H1 (cell line): ENCODE measurements at regions not wholly inside any gene's neighbourhood (a gene's known extent, or its start where the extent isn't known, plus 50 kb on each side); places are given as distances from the start of the nearest gene placed in this dataset.

Source experiments
- CHD2 ChIP-seq: IDR thresholded peaks from 2 replicates; pipeline ENCODE4 v1.6.1; 2012; ENCODE audit warnings: low read length, improper control_type of control experiment
- CREB1 ChIP-seq: IDR thresholded peaks from 2 replicates; pipeline ENCODE4 v1.6.1; 2012; ENCODE audit warnings: inconsistent platforms
- EP300 ChIP-seq, 2 experiments: IDR thresholded peaks; 1 replicate in 1 of 2; 2 replicates in 1 of 2; pipeline ENCODE4 v1.6.1; 2011 to 2012; ENCODE audit warnings: low read depth in 2 of 2, low read length in 2 of 2, mild to moderate bottlenecking in 2 of 2, borderline replicate concordance in 1 of 2, inconsistent platforms in 1 of 2, moderate library complexity in 1 of 2
- EZH2 ChIP-seq: fragments of 200-600 bp; sonication (generic); IDR thresholded peaks from 2 replicates; pipeline ENCODE4 v1.7.1; 2012; ENCODE audit warnings: low read depth, mild to moderate bottlenecking, moderate library complexity, low read length, inconsistent platforms; ENCODE audit not compliant: severe bottlenecking
- GABPA ChIP-seq: IDR thresholded peaks from 2 replicates; pipeline ENCODE4 v1.6.1; 2011; ENCODE audit warnings: mild to moderate bottlenecking, low read length, moderate library complexity, borderline replicate concordance; ENCODE audit not compliant: insufficient read depth
- JUND ChIP-seq: IDR thresholded peaks from 2 replicates; pipeline ENCODE4 v1.6.1; 2011; ENCODE audit warnings: mild to moderate bottlenecking, improper control_type of control experiment, low read length
- MAFK ChIP-seq: IDR thresholded peaks from 2 replicates; pipeline ENCODE4 v1.6.1; 2012; ENCODE audit warnings: low read depth, mild to moderate bottlenecking, improper control_type of control experiment, low read length
- TAF1 ChIP-seq: IDR thresholded peaks from 2 replicates; pipeline ENCODE4 v1.6.1; 2011; ENCODE audit warnings: mild to moderate bottlenecking, low read depth, low read length
- TEAD4 ChIP-seq: IDR thresholded peaks from 2 replicates; pipeline ENCODE4 v1.6.1; 2012; ENCODE audit warnings: low read depth, low read length, inconsistent platforms, mixed read lengths
- TF ChIP-seq, protein P1 (sequence below), 3 experiments: IDR thresholded peaks; 1 replicate in 2 of 3; 2 replicates in 1 of 3; pipeline versions ENCODE4 v1.5.1 to v1.6.1; 2011; ENCODE audit warnings: low read length in 3 of 3, mild to moderate bottlenecking in 3 of 3, inconsistent platforms in 2 of 3, low read depth in 1 of 3, moderate library complexity in 1 of 3; ENCODE audit not compliant: insufficient read depth in 1 of 3; ENCODE audit errors: control extremely low read depth in 1 of 3

DNA sequence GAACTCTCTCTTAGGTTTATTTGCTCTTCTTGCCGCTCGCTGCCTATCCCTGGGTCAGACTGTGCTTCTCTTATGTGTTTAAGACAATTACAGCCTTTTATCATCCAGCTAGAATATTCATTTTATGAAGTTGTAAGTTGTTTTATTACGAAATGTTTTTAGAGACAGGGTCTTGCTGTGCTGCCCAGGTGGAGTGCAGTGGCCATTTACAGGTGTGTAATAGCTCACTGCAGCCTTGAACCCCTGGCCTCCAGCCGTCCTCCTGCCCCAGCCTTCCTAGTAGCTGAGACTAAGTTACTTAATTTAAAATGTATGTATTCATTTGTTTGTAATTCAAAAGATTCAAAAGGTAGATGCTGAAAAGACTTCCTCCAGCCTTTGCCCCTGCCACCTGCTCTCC is 99.0 kb upstream of the KIF26B start:
- TF ChIP-seq CREB1 (no peak), JUND (no peak), CHD2 (no peak), TAF1 (no peak), TEAD4 (no peak), EZH2 (no peak), EP300 (IDR thresholded peaks at IDR 0.05; ENCODE audit: borderline replicate concordance in 1 of 2, low read depth in 2 of 2, low read length in 2 of 2) (no peak), GABPA (no peak), MAFK (no peak)
- TF ChIP-seq, protein P1, sequence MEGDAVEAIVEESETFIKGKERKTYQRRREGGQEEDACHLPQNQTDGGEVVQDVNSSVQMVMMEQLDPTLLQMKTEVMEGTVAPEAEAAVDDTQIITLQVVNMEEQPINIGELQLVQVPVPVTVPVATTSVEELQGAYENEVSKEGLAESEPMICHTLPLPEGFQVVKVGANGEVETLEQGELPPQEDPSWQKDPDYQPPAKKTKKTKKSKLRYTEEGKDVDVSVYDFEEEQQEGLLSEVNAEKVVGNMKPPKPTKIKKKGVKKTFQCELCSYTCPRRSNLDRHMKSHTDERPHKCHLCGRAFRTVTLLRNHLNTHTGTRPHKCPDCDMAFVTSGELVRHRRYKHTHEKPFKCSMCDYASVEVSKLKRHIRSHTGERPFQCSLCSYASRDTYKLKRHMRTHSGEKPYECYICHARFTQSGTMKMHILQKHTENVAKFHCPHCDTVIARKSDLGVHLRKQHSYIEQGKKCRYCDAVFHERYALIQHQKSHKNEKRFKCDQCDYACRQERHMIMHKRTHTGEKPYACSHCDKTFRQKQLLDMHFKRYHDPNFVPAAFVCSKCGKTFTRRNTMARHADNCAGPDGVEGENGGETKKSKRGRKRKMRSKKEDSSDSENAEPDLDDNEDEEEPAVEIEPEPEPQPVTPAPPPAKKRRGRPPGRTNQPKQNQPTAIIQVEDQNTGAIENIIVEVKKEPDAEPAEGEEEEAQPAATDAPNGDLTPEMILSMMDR (IDR thresholded peaks at IDR 0.05; ENCODE audit: control extremely low read depth in 1 of 3, insufficient read depth in 1 of 3, low read depth in 1 of 3, low read length in 3 of 3), result no peak
